HCT116 (cell line): ENCODE measurements at regions not wholly inside any gene's neighbourhood (a gene's known extent, or its start where the extent isn't known, plus 50 kb on each side); places are given as distances from the start of the nearest gene placed in this dataset.

ENCODE experiments used
- ATAC-seq: fragments of 200-7000 bp; cut with Tn5 transposase; 2 replicates; pipeline ENCODE4 v1.9.1; 2020; ENCODE audit warnings: mild to moderate bottlenecking, moderate library complexity
- BruUV-seq: library from RNA; stranded (reverse); fragments of 400-500 nt; replicated peaks from 2 replicates; lab custom pipeline; 2021; lab: Mats Ljungman, UMichigan
- CTCF ChIA-PET: fragments of 300-600 bp; sonication (Branson Sonifier 250); formaldehyde crosslinking; loops from one replicate; lab custom pipeline; 2021; ENCODE audit warnings: antibody characterized with exemption; lab: Charles Lee
- POLR2A ChIA-PET: fragments of 300-600, 350-600 bp; sonication (Branson Sonifier 250); formaldehyde crosslinking; loops from one replicate; lab custom pipeline; 2021; ENCODE audit warnings: antibody characterized with exemption; lab: Charles Lee
- RAD21 ChIA-PET, 2 experiments: fragments of 300-600 bp; sonication (Branson Sonifier 250); formaldehyde crosslinking; loops; one replicate each; lab custom pipeline; 2023; ENCODE audit warnings: low total read pairs in 2 of 2; ENCODE audit not compliant: uncharacterized antibody in 2 of 2, unreplicated experiment in 2 of 2, low non-redundant PET in 1 of 2; lab: Charles Lee
- DNase-seq: peaks from one replicate; pipeline ENCODE4 v3.0.0-alpha.2; 2010; ENCODE audit warnings: low read depth, low spot score
- H2AFZ ChIP-seq: fragments of 200-600 bp; shearing (Covaris generic), sonication (generic); 2 replicates; pipeline ENCODE4 v1.6.1; 2017; ENCODE audit warnings: low read depth, mixed run types, mixed read lengths, antibody characterized with exemption, low read length; ENCODE audit not compliant: poor library complexity, severe bottlenecking
- H3K27ac ChIP-seq: 2 replicates; pipeline ENCODE4 v1.5.1; 2012; ENCODE audit warnings: low read depth, low read length
- H3K27me3 ChIP-seq: fragments of 200-600 bp; sonication (generic); 2 replicates; pipeline ENCODE4 v1.6.1; 2016; ENCODE audit warnings: mixed run types, low read length, mixed read lengths; ENCODE audit not compliant: insufficient read depth
- H3K36me3 ChIP-seq, 2 experiments: fragments of 200-500 bp in 1 of 2; fragments of 200-600 bp in 1 of 2; sonication (Bioruptor generic) in 1 of 2; sonication (generic) in 1 of 2; 2 replicates each; pipeline versions ENCODE4 v1.5.1 to v1.6.1; 2014 to 2016; ENCODE audit warnings: low read length in 2 of 2, inconsistent platforms in 1 of 2, mixed read lengths in 1 of 2, mixed run types in 1 of 2; ENCODE audit not compliant: insufficient read depth in 2 of 2, control insufficient read depth in 1 of 2
- H3K4me1 ChIP-seq, 2 experiments: fragments of 200-600 bp in 1 of 2; sonication (generic) in 1 of 2; 2 replicates each; pipeline versions ENCODE4 v1.5.1 to v1.6.1; 2012 to 2017; ENCODE audit warnings: low read length in 2 of 2, inconsistent platforms in 1 of 2, mild to moderate bottlenecking in 1 of 2, mixed read lengths in 1 of 2, mixed run types in 1 of 2, moderate library complexity in 1 of 2; ENCODE audit not compliant: insufficient read depth in 2 of 2, control insufficient read depth in 1 of 2
- H3K4me2 ChIP-seq: fragments of 200-600 bp; sonication (generic); 2 replicates; pipeline ENCODE4 v1.6.1; 2017; ENCODE audit warnings: mixed run types, low read length, mixed read lengths
- H3K4me3 ChIP-seq, 2 experiments: fragments of 200-600 bp in 1 of 2; sonication (generic) in 1 of 2; replicated peaks in 1 of 2; 2 replicates each; pipeline ENCODE4 v1.5.1; 2011 to 2016; ENCODE audit warnings: low read length in 2 of 2, control low read depth in 1 of 2, low read depth in 1 of 2, mild to moderate bottlenecking in 1 of 2, mixed read lengths in 1 of 2, mixed run types in 1 of 2
- H3K79me2 ChIP-seq: fragments of 200-600 bp; sonication (generic); 2 replicates; pipeline ENCODE4 v1.6.1; 2017; ENCODE audit warnings: mild to moderate bottlenecking, mixed run types, low read length, moderate library complexity, mixed read lengths; ENCODE audit not compliant: insufficient read depth
- H3K9ac ChIP-seq: fragments of 200-600 bp; sonication (generic); 2 replicates; pipeline ENCODE4 v1.6.1; 2016; ENCODE audit warnings: low read length, mixed read lengths
- H3K9me2 ChIP-seq: fragments of 200-600 bp; sonication (generic), shearing (Covaris generic); 2 replicates; pipeline ENCODE4 v1.6.1; 2017; ENCODE audit warnings: mixed run types, mild to moderate bottlenecking, moderate library complexity; ENCODE audit not compliant: insufficient read depth
- H3K9me3 ChIP-seq, 2 experiments: fragments of 200-500 bp in 1 of 2; fragments of 200-600 bp in 1 of 2; sonication (Bioruptor generic) in 1 of 2; sonication (generic) in 1 of 2; 2 replicates each; pipeline ENCODE4 v1.6.1; 2014 to 2017; ENCODE audit warnings: low read length in 2 of 2, mixed read lengths in 2 of 2, inconsistent platforms in 1 of 2, low read depth in 1 of 2, mild to moderate bottlenecking in 1 of 2, mixed run types in 1 of 2, moderate library complexity in 1 of 2; ENCODE audit not compliant: control insufficient read depth in 1 of 2, insufficient read depth in 1 of 2
- H4K20me1 ChIP-seq: fragments of 200-600 bp; sonication (generic), shearing (Covaris generic); 2 replicates; pipeline ENCODE4 v1.6.1; 2017; ENCODE audit warnings: mixed run types, mild to moderate bottlenecking, moderate library complexity; ENCODE audit not compliant: insufficient read depth
- SIN3A ChIP-seq: IDR thresholded peaks from 2 replicates; pipeline ENCODE4 v1.6.1; 2012; ENCODE audit warnings: low read depth
- SP1 ChIP-seq: IDR thresholded peaks from 2 replicates; pipeline ENCODE4 v1.6.1; 2012; ENCODE audit warnings: low read depth
- SRF ChIP-seq: IDR thresholded peaks from 2 replicates; pipeline ENCODE4 v1.6.1; 2012; ENCODE audit warnings: low read depth
- TCF7L2 ChIP-seq: IDR thresholded peaks from 2 replicates; pipeline ENCODE4 v1.7.0; 2011; ENCODE audit warnings: borderline replicate concordance, inconsistent platforms; ENCODE audit not compliant: insufficient read depth, insufficient read length; ENCODE audit errors: extremely low read depth
- intact Hi-C: fragments of 100-400 bp; cut with micrococcal nuclease; formaldehyde crosslinking; loops from 2 replicates; pipeline ENCODE4 v1.10.0; 2022
- TF ChIP-seq, protein P1 (sequence below): IDR thresholded peaks from 2 replicates; pipeline ENCODE4 v1.6.1; 2012; ENCODE audit warnings: low read depth

DNA sequence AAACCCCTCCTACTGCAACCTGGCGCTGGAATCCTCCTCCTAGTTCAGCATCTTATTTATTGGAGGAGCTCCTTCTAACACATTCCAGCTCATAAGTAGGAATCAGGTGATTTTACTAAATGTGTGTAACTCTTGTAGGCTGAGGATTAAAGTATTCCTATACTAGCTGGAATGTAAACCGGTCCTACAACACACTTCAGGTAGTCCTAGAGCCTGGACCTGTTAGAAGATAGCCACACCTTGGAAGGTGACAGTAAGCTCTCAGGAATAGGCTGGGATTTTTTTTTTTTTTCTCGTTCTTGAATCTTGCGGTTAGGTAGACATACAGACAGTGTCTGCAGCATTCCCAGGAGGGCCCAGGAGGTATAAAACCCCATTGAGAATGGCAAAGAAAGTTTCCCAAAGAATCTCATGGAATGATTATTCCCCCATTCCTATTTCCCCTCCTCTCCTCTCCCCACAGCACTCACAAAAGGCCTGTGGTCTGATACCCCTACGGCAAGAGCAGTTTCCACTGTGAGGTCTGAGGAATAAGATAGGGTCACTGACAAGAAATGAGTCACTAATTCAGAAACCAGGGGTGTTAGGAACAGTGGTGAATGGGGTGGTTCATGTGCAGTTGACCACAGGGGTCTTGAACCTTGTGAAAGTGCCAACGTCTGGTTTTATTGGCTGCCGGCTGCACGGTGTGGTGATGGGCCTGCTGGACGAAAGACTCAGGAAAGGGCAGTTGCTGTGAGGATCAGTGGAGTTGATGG, 267.1 kb downstream of the UTP18 start:
- CTCF ChIA-PET, result no interaction called here
- BruUV-seq, result no TSS peak

More for the DNA sequence above, 267.1 kb downstream of the UTP18 start:
- DNase-seq, result no peak
- intact Hi-C loops, result no loop called here
- no peaks in the 10 kb centered on the region for H4K20me1 ChIP-seq
- H3K4me2 ChIP-seq, result no peak overlapping the region
- ChIA-PET POLR2A (no interaction called here), RAD21 (no interaction called here)
- no peak overlapping the region for H2AFZ ChIP-seq
- H3K79me2 ChIP-seq, result no peaks in the 10 kb centered on the region
- no peak overlapping the region for H3K4me3 ChIP-seq
- H3K27ac ChIP-seq, result no peak overlapping the region
- H3K9me3 ChIP-seq, result no peaks in the 10 kb centered on the region
- no peaks in the 10 kb centered on the region for H3K36me3 ChIP-seq
- TF ChIP-seq TCF7L2 (no peak), SP1 (no peak), SRF (no peak), SIN3A (no peak)
- TF ChIP-seq, protein P1, sequence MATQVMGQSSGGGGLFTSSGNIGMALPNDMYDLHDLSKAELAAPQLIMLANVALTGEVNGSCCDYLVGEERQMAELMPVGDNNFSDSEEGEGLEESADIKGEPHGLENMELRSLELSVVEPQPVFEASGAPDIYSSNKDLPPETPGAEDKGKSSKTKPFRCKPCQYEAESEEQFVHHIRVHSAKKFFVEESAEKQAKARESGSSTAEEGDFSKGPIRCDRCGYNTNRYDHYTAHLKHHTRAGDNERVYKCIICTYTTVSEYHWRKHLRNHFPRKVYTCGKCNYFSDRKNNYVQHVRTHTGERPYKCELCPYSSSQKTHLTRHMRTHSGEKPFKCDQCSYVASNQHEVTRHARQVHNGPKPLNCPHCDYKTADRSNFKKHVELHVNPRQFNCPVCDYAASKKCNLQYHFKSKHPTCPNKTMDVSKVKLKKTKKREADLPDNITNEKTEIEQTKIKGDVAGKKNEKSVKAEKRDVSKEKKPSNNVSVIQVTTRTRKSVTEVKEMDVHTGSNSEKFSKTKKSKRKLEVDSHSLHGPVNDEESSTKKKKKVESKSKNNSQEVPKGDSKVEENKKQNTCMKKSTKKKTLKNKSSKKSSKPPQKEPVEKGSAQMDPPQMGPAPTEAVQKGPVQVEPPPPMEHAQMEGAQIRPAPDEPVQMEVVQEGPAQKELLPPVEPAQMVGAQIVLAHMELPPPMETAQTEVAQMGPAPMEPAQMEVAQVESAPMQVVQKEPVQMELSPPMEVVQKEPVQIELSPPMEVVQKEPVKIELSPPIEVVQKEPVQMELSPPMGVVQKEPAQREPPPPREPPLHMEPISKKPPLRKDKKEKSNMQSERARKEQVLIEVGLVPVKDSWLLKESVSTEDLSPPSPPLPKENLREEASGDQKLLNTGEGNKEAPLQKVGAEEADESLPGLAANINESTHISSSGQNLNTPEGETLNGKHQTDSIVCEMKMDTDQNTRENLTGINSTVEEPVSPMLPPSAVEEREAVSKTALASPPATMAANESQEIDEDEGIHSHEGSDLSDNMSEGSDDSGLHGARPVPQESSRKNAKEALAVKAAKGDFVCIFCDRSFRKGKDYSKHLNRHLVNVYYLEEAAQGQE, result no peak
- ATAC-seq, result no peak
- H3K9me2 ChIP-seq, result no peaks in the 10 kb centered on the region
- H3K27me3 ChIP-seq, result peaks cover 59% of the 10 kb centered on the region
- H3K9ac ChIP-seq, result no peak overlapping the region
- H3K4me1 ChIP-seq, result no peaks in the 10 kb centered on the region
